ENCODE measurements at regions not wholly inside any gene's neighbourhood (a gene's known extent, or its start where the extent isn't known, plus 50 kb on each side); places are given as distances from the start of the nearest gene placed in this dataset.
"Not testable (repeated sequence)": the region's sequence is repeated elsewhere in the genome, so short reads cannot be mapped to it uniquely, and the experiment has no call there.

- TF ChIP-seq CTCF (IDR thresholded peaks at IDR 0.05) (no peak), POLR2A (IDR thresholded peaks at IDR 0.05) (no peak)
- no peak for DNase-seq
- Histone ChIP-seq H3K9me3 (no peaks in the 10 kb centered on the region), H3K27ac (no peak overlapping the region), H3K27me3 (no peaks in the 10 kb centered on the region), H3K36me3 (no peaks in the 10 kb centered on the region), H3K4me1 (peaks cover 0 to 10% of the 10 kb centered on the region in 2 donors), H3K4me3 (no peak overlapping the region)
- intact Hi-C loops (cut with DNase I; ENCODE audit: low total_unique reads), result no loop called here
These were observed 185.3 kb upstream of the TAPT1 start for GRCh38 chr4:16411501-16412085.

- intact Hi-C loops (cut with DNase I; ENCODE audit: low total_unique reads); DNase-seq; H3K36me3 ChIP-seq; H3K4me1 ChIP-seq; H3K9me3 ChIP-seq; H3K27me3 ChIP-seq; H3K27ac ChIP-seq; H3K4me3 ChIP-seq: not testable (repeated sequence)
These were observed 166.9 kb upstream of the TAPT1 start for GRCh38 chr4:16393216-16393615.

- intact Hi-C loops (cut with DNase I; ENCODE audit: low total_unique reads), result no loop called here
- Histone ChIP-seq H3K36me3 (no peaks in the 10 kb centered on the region), H3K27me3 (no peaks in the 10 kb centered on the region), H3K9me3 (no peaks in the 10 kb centered on the region), H3K4me1 (peaks cover 0 to 4% of the 10 kb centered on the region in 2 donors), H3K27ac (no peak overlapping the region), H3K4me3 (no peak overlapping the region)
- no peak for DNase-seq
- no peak for TF ChIP-seq POLR2A (IDR thresholded peaks at IDR 0.05)
- TF ChIP-seq CTCF (IDR thresholded peaks at IDR 0.05), result no peak
These were observed 164.9 kb upstream of the TAPT1 start for GRCh38 chr4:16391196-16391595.

- DNase-seq, result no peak
- no peak overlapping the region for H3K27ac ChIP-seq
- H3K36me3 ChIP-seq, result no peaks in the 10 kb centered on the region
- no peak overlapping the region for H3K4me3 ChIP-seq
- H3K4me1 ChIP-seq, result peaks cover 0 to 4% of the 10 kb centered on the region in 2 donors
- no peaks in the 10 kb centered on the region for H3K27me3 ChIP-seq
- H3K9me3 ChIP-seq, result no peaks in the 10 kb centered on the region
- intact Hi-C loops (cut with DNase I; ENCODE audit: low total_unique reads), result no loop called here
- no peak for TF ChIP-seq CTCF (IDR thresholded peaks at IDR 0.05)
- no peak for TF ChIP-seq POLR2A (IDR thresholded peaks at IDR 0.05)
These were observed 161.2 kb upstream of the TAPT1 start for GRCh38 chr4:16387448-16387847.

GRCh38 chr4:16386711-16387320 lies 160.5 kb upstream of the TAPT1 start:
- no peaks in the 10 kb centered on the region for H3K27me3 ChIP-seq
- intact Hi-C loops (cut with DNase I; ENCODE audit: low total_unique reads), result no loop called here
- no peak overlapping the region for H3K4me3 ChIP-seq
- TF ChIP-seq CTCF (IDR thresholded peaks at IDR 0.05), result no peak
- no peak for TF ChIP-seq POLR2A (IDR thresholded peaks at IDR 0.05)
- no peak overlapping the region for H3K27ac ChIP-seq
- DNase-seq, result no peak
- no peaks in the 10 kb centered on the region for H3K36me3 ChIP-seq
- peaks cover 0 to 4% of the 10 kb centered on the region in 2 donors for H3K4me1 ChIP-seq
- H3K9me3 ChIP-seq, result no peaks in the 10 kb centered on the region

Data from uterus (tissue), 3 donors.